ENCODE measurements at regions not wholly inside any gene's neighbourhood (a gene's known extent, or its start where the extent isn't known, plus 50 kb on each side); places are given as distances from the start of the nearest gene placed in this dataset.

DNA sequence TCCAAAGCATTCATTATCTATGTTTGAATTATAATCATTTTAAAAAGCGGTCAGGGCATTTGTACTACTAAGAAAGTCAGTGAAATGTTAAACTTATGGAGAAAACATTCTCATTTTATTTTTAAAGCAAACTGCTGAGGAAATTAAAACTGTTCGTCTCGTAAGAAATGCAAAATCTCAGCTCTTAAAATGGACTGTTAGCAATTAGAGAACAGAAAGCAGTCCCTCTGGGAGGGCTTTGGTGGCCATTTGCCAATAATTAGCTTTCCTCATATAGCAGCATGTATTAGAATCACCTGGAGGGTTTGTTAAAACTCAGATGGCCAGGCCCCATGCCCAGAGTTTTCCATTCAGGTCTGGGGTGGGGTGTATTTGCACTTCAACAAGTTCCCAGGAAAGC, 120.7 kb upstream of the RASEF start:
- Histone ChIP-seq H3K36me3 (no peaks in the 10 kb centered on the region), H3K27me3 (no peaks in the 10 kb centered on the region), H3K27ac (no peak overlapping the region), H3K9me3 (no peaks in the 10 kb centered on the region), H3K4me3 (no peak overlapping the region), H3K4me1 (peaks cover 0 to 3% of the 10 kb centered on the region in 2 donors)
- no peak for ATAC-seq
- TF ChIP-seq POLR2A (IDR thresholded peaks at IDR 0.05): no peak
- TF ChIP-seq, protein P1, sequence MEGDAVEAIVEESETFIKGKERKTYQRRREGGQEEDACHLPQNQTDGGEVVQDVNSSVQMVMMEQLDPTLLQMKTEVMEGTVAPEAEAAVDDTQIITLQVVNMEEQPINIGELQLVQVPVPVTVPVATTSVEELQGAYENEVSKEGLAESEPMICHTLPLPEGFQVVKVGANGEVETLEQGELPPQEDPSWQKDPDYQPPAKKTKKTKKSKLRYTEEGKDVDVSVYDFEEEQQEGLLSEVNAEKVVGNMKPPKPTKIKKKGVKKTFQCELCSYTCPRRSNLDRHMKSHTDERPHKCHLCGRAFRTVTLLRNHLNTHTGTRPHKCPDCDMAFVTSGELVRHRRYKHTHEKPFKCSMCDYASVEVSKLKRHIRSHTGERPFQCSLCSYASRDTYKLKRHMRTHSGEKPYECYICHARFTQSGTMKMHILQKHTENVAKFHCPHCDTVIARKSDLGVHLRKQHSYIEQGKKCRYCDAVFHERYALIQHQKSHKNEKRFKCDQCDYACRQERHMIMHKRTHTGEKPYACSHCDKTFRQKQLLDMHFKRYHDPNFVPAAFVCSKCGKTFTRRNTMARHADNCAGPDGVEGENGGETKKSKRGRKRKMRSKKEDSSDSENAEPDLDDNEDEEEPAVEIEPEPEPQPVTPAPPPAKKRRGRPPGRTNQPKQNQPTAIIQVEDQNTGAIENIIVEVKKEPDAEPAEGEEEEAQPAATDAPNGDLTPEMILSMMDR (IDR thresholded peaks at IDR 0.05 in 4 of 5, conservative IDR thresholded peaks at IDR 0.05 in 1 of 5): no peak
- no peak for DNase-seq
- intact Hi-C loops (cut with DNase I; ENCODE audit: low total_unique reads) (no loop called here), in situ Hi-C loops (cut with MboI; ENCODE audit: low sequenced_read_pairs in 4 of 4) (no loop called here)

DNA sequence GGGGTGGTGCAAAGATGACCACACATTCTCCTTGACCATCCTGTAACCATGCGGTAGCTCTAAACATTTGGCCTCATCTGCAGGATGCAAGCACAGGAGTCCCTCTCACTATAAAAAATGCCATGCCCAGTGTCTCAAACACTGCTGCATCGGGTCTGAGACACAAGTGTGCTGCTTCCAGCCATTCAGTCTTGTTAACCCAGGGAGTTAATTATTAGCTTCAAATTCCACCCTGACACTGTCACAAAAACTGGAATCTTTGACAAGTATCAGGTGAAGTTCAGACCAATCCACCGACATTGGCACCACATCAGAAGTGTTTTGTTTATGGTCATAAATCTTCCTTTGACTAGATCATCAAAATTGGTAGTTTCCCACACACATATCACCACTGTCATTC, 119.1 kb upstream of the RASEF start:
- Histone ChIP-seq H3K36me3 (no peaks in the 10 kb centered on the region), H3K27ac (no peak overlapping the region), H3K27me3 (no peaks in the 10 kb centered on the region), H3K4me1 (peaks cover 0 to 3% of the 10 kb centered on the region in 2 donors), H3K9me3 (no peaks in the 10 kb centered on the region), H3K4me3 (no peak overlapping the region)
- ATAC-seq (no peak), DNase-seq (no peak)
- intact Hi-C loops (cut with DNase I; ENCODE audit: low total_unique reads) (no loop called here), in situ Hi-C loops (cut with MboI; ENCODE audit: low sequenced_read_pairs in 4 of 4) (no loop called here)
- TF ChIP-seq POLR2A (IDR thresholded peaks at IDR 0.05): no peak
- TF ChIP-seq, protein P1 (IDR thresholded peaks at IDR 0.05 in 4 of 5, conservative IDR thresholded peaks at IDR 0.05 in 1 of 5): no peak

DNA sequence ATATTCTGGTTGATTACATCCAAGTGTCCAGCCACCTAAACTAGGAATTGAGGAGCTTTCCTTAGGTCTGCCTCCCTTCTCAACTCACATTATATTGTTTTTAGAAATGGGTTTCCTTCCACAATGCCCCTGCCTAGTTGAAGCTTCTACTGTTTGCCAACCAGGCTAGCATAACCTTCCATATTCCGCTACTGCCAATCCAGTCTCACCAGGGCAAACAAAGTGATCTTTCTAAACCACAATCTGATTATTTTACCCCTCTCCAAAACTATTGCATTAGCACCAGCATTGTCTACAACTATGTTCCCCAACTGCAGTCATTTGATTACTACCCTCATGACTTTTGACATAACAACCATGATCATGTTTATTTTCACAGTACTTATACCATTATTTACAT, 115.8 kb upstream of the RASEF start:
- in situ Hi-C loops (cut with MboI; ENCODE audit: low sequenced_read_pairs in 4 of 4): no loop called here
- no peaks in the 10 kb centered on the region for H3K36me3 ChIP-seq
- no peak overlapping the region for H3K4me3 ChIP-seq
- no peaks in the 10 kb centered on the region for H3K27me3 ChIP-seq
- DNase-seq (no peak), ATAC-seq (no peak)
- no peaks in the 10 kb centered on the region for H3K4me1 ChIP-seq
- no peak for TF ChIP-seq POLR2A (IDR thresholded peaks at IDR 0.05)
- TF ChIP-seq, protein P1 (IDR thresholded peaks at IDR 0.05 in 4 of 5, conservative IDR thresholded peaks at IDR 0.05 in 1 of 5): no peak
- H3K9me3 ChIP-seq: no peaks in the 10 kb centered on the region
- no peak overlapping the region for H3K27ac ChIP-seq
- intact Hi-C loops (cut with DNase I; ENCODE audit: low total_unique reads): no loop called here

DNA sequence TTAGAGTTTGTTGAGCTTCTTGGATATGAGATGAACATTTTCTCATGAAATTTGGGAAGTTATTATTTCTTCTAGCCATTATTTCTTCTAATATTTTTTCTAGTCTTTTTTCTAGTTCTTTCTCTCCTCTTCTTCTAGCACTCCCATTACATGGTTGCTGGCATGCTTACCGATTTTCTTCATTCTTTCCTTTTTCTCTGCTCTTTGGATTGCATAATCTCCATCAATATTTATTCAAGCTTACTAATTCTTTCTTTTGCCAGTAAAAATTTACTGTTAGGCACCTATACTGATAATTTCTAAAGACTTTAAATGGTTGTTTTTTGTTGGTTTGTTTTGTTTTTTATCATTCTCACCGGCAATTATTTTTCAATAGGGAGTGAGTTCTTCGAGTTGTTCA, 114.8 kb upstream of the RASEF start:
- intact Hi-C loops (cut with DNase I; ENCODE audit: low total_unique reads) (no loop called here), in situ Hi-C loops (cut with MboI; ENCODE audit: low sequenced_read_pairs in 4 of 4) (no loop called here)
- ATAC-seq (no peak), DNase-seq (no peak)
- Histone ChIP-seq H3K27me3 (no peaks in the 10 kb centered on the region), H3K9me3 (no peaks in the 10 kb centered on the region), H3K27ac (no peak overlapping the region), H3K4me3 (no peak overlapping the region), H3K36me3 (no peaks in the 10 kb centered on the region), H3K4me1 (no peaks in the 10 kb centered on the region)
- TF ChIP-seq, protein P1 (IDR thresholded peaks at IDR 0.05 in 4 of 5, conservative IDR thresholded peaks at IDR 0.05 in 1 of 5): no peak
- no peak for TF ChIP-seq POLR2A (IDR thresholded peaks at IDR 0.05)

DNA sequence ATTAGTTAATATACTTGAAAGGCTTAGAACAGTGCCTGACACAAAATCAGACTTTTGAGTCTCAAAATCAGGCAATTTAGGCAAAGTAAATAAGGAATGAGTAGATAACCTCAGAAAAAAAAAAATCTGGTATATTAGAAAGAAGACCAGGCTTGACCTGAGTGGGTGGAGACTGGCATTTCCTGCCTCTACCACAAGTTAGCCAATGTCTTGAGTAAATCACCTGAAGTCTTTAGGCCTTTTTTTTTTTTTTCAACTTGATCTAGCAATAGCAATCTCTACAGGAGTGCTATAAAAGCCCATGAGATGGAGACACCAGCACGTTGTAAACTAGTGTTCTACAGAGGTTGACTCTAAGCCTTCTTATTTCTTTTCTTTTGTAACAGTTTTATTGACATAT, 104.2 kb upstream of the RASEF start:
- H3K9me3 ChIP-seq: no peaks in the 10 kb centered on the region
- H3K4me3 ChIP-seq: no peak overlapping the region
- no peaks in the 10 kb centered on the region for H3K36me3 ChIP-seq
- H3K27me3 ChIP-seq: no peaks in the 10 kb centered on the region
- TF ChIP-seq, protein P1 (IDR thresholded peaks at IDR 0.05 in 4 of 5, conservative IDR thresholded peaks at IDR 0.05 in 1 of 5): no peak
- no peak for TF ChIP-seq POLR2A (IDR thresholded peaks at IDR 0.05)
- intact Hi-C loops (cut with DNase I; ENCODE audit: low total_unique reads) (no loop called here), in situ Hi-C loops (cut with MboI; ENCODE audit: low sequenced_read_pairs in 4 of 4) (no loop called here)
- no peak overlapping the region for H3K27ac ChIP-seq
- ATAC-seq: no peak
- H3K4me1 ChIP-seq: no peaks in the 10 kb centered on the region
- DNase-seq: no peak

Data from gastrocnemius medialis (tissue), 4 donors.